GM21529 (cell line): ENCODE measurements at regions not wholly inside any gene's neighbourhood (a gene's known extent, or its start where the extent isn't known, plus 50 kb on each side); places are given as distances from the start of the nearest gene placed in this dataset.

Source experiments
- ATAC-seq: cut with Tn5 transposase; IDR thresholded peaks from one replicate; pipeline ENCODE4 v1.9.1; 2021; ENCODE audit not compliant: unreplicated experiment

DNA sequence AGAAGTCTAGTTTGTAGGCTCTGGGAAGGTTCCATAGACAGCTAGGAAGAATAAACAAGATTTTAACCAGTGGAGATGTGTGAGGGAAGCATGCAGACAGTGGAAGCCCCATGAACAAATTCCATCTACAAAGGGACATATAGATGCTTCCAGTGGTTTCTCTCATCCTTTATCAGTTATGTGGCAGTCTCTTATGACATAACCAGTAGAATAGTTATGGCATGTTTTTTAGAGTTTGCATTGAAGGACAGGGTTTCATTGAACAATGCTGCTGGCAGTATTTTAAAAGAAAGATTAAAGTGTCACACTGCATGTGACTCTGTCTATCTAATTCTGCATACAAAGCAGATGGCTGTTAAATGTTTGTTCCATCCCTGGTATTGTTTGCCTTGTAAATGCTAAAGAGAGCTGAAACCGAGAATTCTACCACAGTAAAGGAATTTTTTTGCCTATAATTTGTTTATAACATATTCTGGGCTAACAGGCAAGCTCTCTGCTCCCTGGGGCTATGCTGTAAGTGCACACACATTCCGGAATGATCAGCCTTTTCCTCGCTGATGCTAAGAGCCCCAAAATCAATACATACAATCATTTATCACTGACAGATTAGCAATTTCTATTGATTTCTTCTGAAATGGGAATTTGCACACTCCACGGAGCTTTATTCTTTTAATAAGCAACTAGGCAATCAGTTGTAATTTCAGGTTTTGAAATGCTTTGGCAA lies 76.8 kb upstream of the PELI1 start:
- ATAC-seq: no peak

DNA sequence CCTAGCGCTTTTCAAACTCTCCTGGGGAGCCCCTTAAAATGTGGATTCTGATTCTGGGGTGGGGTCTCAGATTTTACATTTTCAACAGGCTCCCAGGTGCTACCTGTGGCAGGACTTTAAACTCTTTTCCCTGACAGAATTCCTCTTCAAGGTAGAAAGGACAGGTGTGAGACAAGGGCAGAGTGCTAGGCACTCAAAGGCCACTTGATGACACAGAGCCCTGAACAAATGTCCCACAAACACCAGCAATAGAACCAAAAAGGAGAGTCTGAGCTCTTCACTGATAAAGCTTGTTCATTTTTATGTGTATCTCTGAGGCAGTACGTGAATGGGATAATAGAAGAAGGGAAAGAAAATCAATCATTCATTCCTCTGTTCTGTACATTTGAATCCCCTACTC lies 77.7 kb upstream of the PELI1 start:
- no peak for ATAC-seq

- no peak for ATAC-seq
Observed at GRCh38 chr2:64222351-64222750, 78.1 kb upstream of the PELI1 start.

DNA sequence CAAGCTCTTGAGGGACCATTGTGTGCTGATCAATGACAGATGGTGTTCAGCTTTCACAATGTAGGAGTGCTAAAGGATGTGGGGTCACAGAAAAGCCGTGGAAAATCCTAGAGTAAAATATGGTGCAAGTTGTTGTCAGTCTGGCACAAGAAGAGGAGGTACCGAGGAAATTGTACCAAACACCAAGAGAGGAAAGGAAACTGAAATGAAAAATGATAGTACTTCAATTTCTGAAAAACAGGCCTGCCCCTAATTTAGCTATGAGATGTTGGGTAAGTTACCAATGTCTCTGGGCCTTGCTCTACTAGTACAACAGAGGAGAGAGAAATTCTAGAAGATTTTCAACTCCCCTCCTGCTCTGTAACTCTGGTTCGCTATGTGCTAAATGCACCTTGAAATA lies 78.8 kb upstream of the PELI1 start:
- peak; percentile 69 for ATAC-seq

DNA sequence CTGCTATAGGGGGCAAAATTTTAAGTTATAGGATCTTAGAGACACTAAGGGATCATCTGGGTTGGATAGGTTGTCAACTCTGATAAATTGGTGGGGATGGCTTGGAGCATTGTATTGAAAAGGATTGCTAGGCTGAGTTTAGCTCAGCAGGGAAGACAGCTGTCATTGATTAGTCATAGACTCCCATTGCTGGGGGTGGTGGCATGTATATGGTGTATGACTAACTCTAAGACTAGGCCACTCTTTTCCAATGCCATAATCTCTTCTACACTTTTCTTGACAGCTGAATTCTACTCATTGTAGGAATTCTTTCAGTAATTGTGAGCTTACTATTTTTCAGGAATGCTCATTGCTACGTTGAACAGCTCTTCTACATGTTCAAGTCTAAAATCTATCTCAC lies 81.3 kb upstream of the PELI1 start:
- ATAC-seq: no peak

- ATAC-seq: no peak
Observed at GRCh38 chr2:64226611-64227010, 82.4 kb upstream of the PELI1 start.

DNA sequence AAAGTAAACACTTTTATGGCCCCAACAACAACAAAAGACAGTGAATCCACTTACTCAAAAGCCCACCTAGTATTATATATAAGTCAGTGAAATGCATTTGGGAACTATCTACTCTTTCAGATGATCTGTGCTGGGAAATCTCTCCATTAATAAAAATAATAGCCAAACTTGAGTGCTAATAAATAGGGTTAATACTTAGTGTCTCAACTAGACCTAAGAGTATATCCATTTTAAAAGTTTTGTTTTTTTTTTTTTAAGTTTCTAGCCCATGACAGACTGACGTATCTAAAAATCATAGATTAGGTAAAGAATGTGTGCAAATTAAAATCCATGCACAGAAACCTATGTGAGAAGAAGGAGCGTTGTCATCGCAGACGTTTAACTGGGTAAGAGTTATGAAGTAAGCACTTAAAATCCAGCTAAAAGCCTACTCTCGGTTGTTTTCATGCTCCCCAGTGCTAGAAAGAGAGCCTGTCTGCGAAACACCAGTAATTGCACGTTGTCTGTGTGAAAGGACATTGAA lies 83.4 kb upstream of the PELI1 start:
- no peak for ATAC-seq

- ATAC-seq: peak; percentile 98
Observed at GRCh38 chr2:64228126-64228678, 84.0 kb upstream of the PELI1 start.

GRCh38 chr2:64228918-64229317 lies 84.7 kb upstream of the PELI1 start:
- no peak for ATAC-seq

GRCh38 chr2:64230540-64230939 lies 86.3 kb upstream of the PELI1 start:
- ATAC-seq: no peak

DNA sequence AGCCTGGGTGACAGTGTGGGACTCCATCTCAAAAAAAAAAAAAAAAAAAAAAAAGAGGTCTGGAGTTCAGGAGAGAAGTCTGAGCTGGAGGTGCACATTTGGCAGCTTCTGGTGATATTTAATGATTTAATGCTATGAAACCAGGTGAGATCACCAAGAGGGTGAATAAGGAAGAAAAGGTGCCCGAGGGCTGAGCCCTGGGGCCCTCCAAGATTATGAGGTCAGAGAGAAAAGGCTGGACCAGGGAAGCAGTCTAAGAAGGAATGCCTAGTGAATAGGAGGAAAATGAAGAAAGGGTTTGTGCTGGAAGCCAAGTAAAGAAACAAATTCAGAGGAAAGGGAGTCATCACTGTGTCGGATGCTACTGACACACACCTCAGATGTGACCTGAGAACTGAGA lies 88.0 kb upstream of the PELI1 start:
- ATAC-seq: no peak

GRCh38 chr2:64233376-64233922 lies 89.2 kb upstream of the PELI1 start:
- no peak for ATAC-seq

DNA sequence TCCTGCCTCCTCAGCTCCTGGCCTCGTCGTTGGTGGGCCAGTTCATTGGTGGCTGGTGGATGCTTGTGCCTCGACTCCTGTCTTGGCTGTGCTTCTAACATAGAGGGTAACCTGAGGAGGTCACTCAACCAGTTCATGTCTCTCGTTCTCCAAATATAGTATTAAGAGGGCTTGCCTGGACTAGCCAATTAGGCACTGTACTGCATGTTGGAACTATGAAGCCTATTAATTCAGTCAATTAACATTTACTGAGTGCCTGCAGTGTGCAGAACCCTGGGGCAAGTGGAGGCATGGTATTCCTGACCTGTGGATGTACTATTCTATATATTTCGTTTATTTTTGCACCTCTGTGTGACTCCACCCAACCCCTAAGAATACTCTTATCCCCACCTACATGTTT lies 89.9 kb upstream of the PELI1 start:
- no peak for ATAC-seq

- no peak for ATAC-seq
Observed at GRCh38 chr2:64234785-64235184, 90.6 kb upstream of the PELI1 start.

DNA sequence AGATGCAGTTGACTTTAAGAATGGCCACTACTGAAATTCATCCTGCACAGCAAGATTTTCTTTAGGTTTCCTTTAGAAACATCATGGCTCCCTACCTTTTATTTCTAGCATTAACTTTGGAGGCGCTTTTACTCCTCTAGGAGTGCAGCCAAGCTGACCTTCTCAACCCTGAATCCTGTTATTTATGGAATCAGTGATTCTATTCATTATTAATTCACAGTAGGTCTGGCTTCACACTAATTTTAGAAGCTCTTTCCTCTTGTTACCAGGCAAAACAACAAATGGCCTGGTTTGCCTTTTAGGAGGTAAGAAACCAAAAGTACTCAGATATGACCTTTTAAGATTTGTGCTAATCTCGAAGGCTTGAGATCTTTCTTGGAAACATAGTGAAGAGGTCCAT lies 93.0 kb upstream of the PELI1 start:
- no peak for ATAC-seq

DNA sequence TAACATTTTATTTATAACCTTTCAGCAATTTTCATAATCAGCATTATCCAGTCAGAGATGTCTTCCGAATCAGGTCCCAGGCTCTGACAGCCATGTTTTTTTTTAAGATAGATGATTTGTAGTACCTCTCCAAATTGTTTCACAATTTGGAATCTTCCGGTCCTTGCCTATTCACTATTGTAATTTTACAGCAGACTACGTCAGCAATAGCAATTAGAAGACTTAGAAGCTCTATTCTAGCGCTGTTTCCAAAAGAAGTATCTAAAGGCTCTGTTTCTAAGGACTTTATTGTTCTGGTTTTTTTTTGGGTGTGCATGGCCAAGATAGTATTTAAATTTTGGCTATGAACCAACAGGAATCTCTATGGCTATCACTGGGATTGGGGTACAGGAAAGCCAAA lies 94.6 kb upstream of the PELI1 start:
- no peak for ATAC-seq

DNA sequence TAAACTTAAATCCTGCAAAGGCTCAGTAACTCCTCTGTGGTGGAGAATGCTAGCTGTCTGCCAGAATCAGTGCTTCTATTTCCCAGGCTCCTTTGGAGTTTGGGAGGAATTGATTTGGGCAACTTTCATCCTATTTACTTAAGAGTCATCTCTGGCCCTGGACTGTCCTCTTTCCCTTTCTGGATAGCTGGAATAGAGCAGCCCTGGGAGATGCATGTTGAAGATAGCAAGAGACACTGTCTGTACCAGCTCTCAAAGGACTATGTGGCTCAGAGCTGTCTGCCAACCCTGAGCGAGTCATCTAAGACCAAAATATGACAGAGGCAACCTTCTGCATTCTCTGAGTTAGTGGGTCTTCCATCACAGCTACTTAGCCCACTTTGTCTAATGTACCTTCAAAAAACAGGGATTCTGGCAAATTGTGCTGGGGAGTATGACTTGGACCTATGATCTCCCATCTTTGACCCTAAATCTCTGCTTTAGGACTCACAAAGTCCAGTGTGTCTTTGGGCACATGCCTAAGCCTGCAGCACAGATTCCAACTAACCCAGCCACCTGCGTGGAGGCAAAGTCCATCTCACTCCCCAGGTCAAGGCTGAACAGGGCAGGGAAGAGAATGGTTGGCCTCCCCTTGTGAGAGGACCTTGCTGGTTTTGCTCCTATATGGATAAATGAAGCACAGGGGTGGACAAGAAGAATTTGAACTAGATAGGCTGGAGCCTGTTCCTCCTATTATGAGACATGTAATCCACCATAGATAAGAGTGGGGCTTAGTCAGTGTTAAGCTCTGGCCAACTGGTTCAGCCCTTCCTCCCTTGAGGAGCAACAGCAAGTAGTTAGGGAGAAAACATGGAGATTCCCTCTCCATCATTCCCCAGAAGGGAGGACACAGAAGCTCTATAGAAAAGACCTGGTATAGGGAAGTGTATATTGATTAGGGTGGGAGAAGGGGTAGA lies 99.1 kb upstream of the PELI1 start:
- no peak for ATAC-seq

DNA sequence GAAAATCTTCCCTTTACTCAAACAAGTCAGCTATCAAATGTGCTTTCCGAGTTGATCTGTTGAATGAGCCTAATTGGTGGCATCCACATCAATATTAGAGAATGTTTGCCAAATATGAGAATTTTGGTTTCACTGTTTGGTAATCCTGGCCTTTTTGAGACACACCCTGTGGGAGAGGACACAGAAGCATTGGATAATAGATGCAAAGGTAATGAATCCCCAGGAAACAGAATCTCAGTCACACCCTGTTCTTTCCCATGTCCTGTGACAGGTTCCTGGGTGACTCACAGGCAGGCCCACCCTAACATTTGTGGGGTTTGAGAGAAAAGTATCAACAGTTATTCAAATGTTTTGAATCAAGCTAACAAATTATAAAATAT lies 99.8 kb upstream of the PELI1 start:
- ATAC-seq: no peak

DNA sequence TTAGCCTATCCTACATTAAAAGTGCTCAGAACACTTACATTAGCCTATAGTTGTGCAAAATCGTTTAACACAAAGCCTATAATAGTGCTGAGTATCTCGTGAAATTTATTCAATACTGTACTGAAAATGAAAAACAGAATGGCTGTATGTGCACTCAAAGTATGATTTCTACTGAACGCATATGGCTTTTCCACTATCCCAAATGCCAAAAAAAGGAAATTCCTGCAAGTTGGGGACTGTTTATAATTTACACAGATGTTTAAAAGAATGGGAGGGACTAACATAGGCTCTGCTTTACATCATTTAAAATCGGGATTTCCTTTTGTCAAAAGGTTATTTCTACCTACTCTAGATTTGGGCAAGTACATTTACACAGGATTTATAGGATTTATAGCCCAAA lies 101.4 kb upstream of the PELI1 start:
- no peak for ATAC-seq

DNA sequence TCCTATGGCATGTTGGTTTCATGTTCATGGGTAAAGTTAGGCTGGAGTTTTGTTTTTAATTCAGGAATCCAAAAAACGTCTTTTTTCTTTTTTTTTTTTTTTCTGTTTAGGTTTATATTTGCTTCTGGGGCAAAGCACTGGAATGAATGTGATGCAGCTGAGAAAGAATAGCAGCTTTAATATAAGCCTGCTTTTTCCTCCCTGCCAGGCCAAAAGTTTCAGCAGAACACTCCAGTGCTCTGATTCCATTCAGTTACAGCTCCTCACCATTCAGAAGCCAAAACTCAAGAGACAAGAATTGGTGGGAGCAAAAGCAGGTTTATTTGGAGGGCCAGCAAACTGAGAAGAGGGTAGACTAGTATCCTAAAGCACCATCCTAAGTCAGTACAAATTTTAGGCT lies 102.7 kb upstream of the PELI1 start:
- no peak for ATAC-seq

GRCh38 chr2:64249426-64249825 lies 105.2 kb upstream of the PELI1 start:
- no peak for ATAC-seq

DNA sequence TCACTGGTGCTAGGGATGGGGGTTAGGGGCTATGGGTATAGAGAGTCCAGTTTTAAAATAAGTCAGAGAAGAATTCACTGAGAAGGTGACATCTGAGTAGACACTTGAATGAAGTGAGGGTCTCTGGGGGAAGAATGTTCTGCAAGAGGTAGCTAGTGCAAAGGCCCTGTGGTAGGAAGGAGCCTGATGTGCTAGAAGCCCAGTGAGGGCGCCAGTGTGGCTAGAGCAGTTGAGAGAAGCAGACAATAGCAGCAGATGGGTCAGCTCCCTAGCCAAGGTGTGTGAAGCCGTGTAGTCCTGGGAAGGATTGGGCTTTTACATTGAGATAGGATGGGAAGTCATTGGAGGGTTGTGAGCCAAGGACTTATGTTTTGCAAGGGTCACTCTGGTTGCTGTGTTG lies 105.8 kb upstream of the PELI1 start:
- no peak for ATAC-seq
